ENCODE measurements at regions not wholly inside any gene's neighbourhood (a gene's known extent, or its start where the extent isn't known, plus 50 kb on each side); places are given as distances from the start of the nearest gene placed in this dataset.
"Not testable (repeated sequence)": the region's sequence is repeated elsewhere in the genome, so short reads cannot be mapped to it uniquely, and the experiment has no call there.

DNA sequence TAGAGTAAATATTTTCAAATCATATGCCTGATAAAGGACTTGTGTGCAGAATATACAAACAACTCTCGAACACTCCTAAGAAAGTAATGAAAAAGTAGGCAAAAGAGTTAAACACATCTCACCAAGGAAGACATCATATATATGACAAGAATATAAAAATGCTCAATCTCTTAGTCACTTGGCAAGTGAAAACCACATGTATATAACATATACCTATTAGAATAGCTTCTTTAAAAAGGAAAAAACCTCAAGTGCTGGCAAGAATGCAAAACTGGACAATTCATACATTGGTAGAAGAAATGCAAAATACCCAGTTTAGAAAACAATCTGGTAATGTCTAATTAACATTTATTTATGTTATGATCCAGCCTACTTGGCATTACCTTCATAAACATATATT lies 146.6 kb upstream of the DGKB start:
- no peak for DNase-seq (ENCODE audit: low spot score)

GRCh38 chr7:15046861-15047260 lies 144.3 kb upstream of the DGKB start:
- no peak for DNase-seq (ENCODE audit: low spot score)

- no peak for DNase-seq (ENCODE audit: low spot score)
These were observed 141.4 kb upstream of the DGKB start for GRCh38 chr7:15043931-15044330.

DNA sequence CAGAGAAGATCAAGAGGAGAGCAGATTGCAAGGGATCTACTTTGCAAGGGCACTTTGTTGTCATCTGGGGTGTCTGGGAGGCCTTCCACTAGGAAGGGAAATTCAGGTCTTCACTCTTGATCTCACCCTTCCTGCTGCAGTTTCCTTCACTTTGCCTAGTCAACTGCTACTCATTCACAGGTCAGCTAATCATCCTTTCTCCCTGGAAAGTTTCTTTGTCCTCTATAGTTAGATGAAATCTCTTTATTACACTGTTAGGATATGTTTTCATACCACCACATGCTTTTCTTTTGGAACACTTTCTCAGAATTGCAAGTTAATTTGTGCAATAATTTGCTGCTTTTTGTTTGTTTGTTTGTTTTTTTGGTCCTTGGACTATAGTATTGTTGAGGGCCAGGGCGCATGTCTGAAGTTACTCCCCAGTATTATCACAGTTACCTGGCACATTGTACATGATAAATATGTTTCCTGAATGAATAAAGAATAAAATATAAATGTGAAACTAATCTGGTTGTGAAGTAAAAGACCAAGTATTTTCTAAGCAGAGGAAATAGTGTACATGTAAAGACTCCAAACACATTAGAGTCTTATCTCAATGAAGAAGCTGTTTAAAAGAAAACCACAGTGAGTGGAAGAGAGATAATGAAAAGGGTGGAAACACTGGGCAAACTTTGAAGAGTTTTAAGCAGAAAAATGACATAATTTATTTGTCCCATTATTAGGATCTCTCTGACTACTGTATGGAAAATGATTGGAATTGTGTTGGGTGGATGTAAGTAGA lies 139.9 kb upstream of the DGKB start:
- no peak for DNase-seq (ENCODE audit: low spot score)

DNA sequence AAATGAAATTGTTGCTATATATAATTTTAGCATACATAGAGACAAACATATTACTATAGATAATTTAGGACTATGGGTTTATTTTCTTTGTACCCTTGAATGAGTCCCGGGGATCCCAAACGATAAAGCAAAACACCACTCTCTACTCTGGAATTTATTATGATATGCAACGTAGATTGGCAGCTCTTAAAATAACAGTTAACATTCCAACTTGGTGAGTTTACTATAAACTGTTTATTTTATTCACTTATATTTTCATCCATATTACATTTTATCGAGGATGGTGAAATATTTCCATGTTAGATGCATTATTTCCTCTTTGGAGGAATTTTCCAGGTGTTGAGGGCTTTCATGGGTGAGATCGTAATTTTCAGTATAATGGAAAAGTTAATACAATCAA lies 138.7 kb upstream of the DGKB start:
- DNase-seq (ENCODE audit: low spot score), result no peak

DNA sequence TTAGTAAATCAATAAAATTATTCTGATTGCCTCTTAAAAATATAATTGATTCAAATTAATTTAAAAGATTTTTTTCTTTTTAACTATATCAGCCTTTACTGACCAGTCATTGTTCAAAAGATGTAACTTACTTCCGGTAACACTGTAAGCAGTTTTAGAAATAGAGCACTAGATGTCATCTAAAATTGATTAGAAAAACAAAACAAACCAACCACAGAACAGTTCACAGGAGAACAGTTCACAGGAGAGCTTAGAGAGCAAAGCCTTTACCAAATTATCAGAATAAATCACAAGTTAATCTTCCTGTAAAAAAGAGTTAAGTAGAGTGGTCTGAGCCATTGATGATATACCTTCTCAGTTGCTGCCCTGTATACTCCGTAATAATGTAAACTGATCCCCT lies 133.3 kb upstream of the DGKB start:
- DNase-seq (ENCODE audit: low spot score), result no peak

GRCh38 chr7:15033039-15033438 lies 130.5 kb upstream of the DGKB start:
- DNase-seq (ENCODE audit: low spot score), result no peak

GRCh38 chr7:15018981-15019380 lies 116.4 kb upstream of the DGKB start:
- no peak for DNase-seq (ENCODE audit: low spot score)

- no peak for DNase-seq (ENCODE audit: low spot score)
These were observed 114.2 kb upstream of the DGKB start for GRCh38 chr7:15016766-15017165.

GRCh38 chr7:15016315-15016667 lies 113.7 kb upstream of the DGKB start:
- no peak for DNase-seq (ENCODE audit: low spot score)

DNA sequence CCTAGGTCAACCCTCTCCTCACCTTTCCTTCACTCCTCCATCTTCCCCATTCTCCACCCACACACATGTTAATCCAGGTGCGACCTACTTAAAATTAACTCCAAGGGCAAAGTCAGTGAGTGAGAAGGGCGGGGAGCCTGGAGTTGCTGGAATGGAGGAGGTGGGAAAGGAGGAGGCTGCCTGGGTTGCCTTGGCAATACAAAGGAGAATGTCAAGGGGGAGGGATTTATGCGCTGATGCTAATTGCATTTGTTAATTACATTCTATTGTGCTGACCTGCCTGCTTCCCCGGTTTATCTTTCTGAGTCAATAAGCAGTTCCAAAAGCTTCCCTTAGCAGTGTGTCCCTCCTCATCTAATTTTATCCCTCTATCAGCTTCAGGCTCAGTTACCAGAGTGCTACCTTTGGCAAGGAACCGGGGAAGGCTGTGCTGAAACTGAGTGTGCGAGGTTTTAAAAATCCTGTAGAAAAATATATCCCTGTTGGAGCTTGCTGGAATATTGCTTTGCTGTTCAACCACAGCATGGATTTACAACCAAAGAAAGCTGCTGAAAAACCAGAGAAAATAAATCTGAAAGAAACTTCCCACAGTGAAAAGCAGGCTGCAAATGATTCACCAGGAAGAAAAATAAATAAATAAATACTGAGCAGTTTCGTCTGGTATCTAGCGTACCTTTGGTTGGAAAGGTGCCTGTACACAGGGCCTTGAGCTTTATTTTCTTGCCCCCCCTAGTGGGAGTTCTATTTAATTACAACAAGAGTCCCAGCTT lies 113.2 kb upstream of the DGKB start:
- peak; percentile 72 for DNase-seq (ENCODE audit: low spot score)

- no peak for DNase-seq (ENCODE audit: low spot score)
These were observed 109.6 kb upstream of the DGKB start for GRCh38 chr7:15012135-15012534.

GRCh38 chr7:15011289-15011688 lies 108.7 kb upstream of the DGKB start:
- no peak for DNase-seq (ENCODE audit: low spot score)

- DNase-seq (ENCODE audit: low spot score), result peak; percentile 47
These were observed 105.0 kb upstream of the DGKB start for GRCh38 chr7:15007507-15007906.

- DNase-seq (ENCODE audit: low spot score), result no peak
These were observed 103.1 kb upstream of the DGKB start for GRCh38 chr7:15005672-15006071.

GRCh38 chr7:15000157-15000556 lies 97.6 kb upstream of the DGKB start:
- no peak for DNase-seq (ENCODE audit: low spot score)

- no peak for DNase-seq (ENCODE audit: low spot score)
These were observed 96.8 kb upstream of the DGKB start for GRCh38 chr7:14999331-14999730.

DNA sequence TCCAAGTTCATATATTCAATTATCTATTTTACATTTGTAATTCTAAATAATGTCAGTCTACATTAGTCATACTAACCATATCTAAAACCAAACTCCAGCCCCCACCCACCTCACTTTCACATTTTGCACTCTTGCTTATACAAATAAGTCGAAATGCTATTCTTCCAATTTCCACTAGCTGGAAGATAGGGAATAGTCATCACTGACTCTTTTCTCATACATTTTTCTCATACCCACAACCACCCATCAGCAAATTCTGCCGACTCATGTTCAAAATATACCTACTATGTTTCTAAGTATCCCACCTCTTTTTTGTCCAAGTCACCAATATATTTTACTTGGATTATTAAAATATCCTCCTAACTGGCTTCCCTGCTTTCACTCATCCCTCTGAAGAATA lies 93.2 kb upstream of the DGKB start:
- no peak for DNase-seq (ENCODE audit: low spot score)

GRCh38 chr7:14988941-14989340 lies 86.4 kb upstream of the DGKB start:
- DNase-seq (ENCODE audit: low spot score), result no peak

DNA sequence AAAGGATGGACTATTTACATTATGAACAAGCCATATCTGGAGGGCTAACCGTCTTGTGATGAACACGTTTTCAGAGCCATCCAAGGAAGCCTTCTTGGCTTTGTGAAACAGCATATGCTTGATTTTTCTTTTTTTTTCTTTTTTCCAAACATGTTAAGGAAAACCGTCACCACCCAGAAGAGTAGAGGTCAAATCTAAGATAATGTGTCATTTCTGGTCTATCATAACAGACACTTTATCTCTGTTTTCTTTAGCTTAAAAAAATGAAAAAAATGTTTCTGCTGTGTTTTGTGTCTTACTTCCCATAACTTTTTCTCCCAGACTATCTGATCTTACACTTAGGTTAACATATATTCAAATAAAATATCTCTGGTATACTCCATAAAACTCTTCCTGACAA lies 76.1 kb upstream of the DGKB start:
- no peak for DNase-seq (ENCODE audit: low spot score)

DNA sequence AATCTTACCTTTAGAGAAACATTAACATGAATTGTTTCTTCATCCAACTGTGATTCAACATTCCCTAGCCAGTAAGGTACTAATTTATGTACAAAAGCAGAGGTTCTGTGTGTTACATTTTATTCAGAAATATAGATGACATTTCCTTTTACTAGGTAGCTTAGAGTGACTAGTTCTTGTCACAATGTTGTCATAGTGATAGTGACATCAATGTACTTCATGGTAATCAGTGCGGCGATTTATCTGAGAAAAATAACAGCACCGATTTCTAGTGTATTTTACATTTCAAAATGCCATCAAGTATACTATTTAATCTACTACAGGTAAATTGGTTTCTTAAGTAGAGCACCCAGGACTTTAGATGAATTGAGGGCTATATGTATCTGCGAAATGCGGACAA lies 72.1 kb upstream of the DGKB start:
- DNase-seq (ENCODE audit: low spot score), result no peak

GRCh38 chr7:14973712-14974428 lies 71.3 kb upstream of the DGKB start:
- DNase-seq (ENCODE audit: low spot score), result no peak

GRCh38 chr7:14971678-14972077 lies 69.1 kb upstream of the DGKB start:
- DNase-seq (ENCODE audit: low spot score), result not testable (repeated sequence)
